Thyroid gland (tissue), 4 donors: ENCODE measurements at regions not wholly inside any gene's neighbourhood (a gene's known extent, or its start where the extent isn't known, plus 50 kb on each side); places are given as distances from the start of the nearest gene placed in this dataset.

ENCODE experiments used
- CTCF ChIP-seq, 6 experiments: fragments of 200-600 bp in 3 of 6; fragments of 450-650 bp in 3 of 6; sonication (generic) in 3 of 6; IDR thresholded peaks; one replicate each; pipeline ENCODE4 v1.5.1; 2016 to 2019; ENCODE audit warnings: antibody characterized with exemption in 6 of 6, mild to moderate bottlenecking in 2 of 6, inconsistent platforms in 1 of 6, moderate library complexity in 1 of 6
- POLR2A ChIP-seq, 2 donors: fragments of 450-650 bp; IDR thresholded peaks; one replicate each; pipeline ENCODE4 v1.6.1; 2017; ENCODE audit warnings: antibody characterized with exemption in 2 of 2, mild to moderate bottlenecking in 2 of 2, moderate library complexity in 1 of 2

GRCh38 chr4:18439311-18439710 lies 417.8 kb upstream of the LCORL start:
- TF ChIP-seq POLR2A (IDR thresholded peaks at IDR 0.05) (no peak), CTCF (IDR thresholded peaks at IDR 0.05) (no peak)
